Retinal pigment epithelial cell (primary cell): ENCODE measurements at regions not wholly inside any gene's neighbourhood (a gene's known extent, or its start where the extent isn't known, plus 50 kb on each side); places are given as distances from the start of the nearest gene placed in this dataset.

Experiments used
- DNase-seq: peaks from one replicate; pipeline ENCODE4 v3.0.0-alpha.2; 2010; ENCODE audit warnings: low read depth
- H3K4me3 ChIP-seq: 2 replicates; pipeline ENCODE4 v1.5.1; 2011; ENCODE audit warnings: mild to moderate bottlenecking, low read length, control low read depth, moderate library complexity
- CTCF ChIP-seq: conservative IDR thresholded peaks from 2 replicates; pipeline ENCODE4 v1.5.1; 2011; ENCODE audit warnings: low read depth, low read length, control low read depth, inconsistent platforms

DNA sequence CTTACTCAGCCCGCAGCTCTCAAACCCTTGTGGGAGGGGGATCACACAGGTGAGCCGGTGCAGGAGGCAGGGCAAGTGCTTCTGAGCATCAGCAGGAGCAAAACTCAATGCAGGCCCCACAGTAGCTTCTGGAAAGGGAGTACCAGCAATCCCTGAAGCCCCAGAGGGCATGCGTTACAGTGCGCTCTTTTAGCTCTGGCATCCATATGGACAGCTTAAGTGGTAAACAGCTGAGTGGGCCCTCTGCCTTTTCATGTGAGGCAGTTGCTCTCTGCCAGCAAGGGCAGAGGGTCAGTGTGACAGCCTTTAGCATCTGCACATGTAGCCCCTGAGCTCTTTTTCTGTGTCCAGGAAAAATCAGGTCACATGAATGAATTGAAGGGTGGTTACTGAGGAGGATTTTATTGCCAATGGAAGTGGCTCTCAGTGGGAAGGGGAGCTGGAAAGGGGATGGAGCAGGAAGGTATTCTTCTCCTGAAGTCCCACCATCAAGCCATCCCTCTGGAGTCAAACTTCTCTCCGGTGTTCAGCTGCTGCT, 464.3 kb upstream of the THRB start:
- no peak for TF ChIP-seq CTCF
- H3K4me3 ChIP-seq, result no peak overlapping the region
- DNase-seq, result no peak

DNA sequence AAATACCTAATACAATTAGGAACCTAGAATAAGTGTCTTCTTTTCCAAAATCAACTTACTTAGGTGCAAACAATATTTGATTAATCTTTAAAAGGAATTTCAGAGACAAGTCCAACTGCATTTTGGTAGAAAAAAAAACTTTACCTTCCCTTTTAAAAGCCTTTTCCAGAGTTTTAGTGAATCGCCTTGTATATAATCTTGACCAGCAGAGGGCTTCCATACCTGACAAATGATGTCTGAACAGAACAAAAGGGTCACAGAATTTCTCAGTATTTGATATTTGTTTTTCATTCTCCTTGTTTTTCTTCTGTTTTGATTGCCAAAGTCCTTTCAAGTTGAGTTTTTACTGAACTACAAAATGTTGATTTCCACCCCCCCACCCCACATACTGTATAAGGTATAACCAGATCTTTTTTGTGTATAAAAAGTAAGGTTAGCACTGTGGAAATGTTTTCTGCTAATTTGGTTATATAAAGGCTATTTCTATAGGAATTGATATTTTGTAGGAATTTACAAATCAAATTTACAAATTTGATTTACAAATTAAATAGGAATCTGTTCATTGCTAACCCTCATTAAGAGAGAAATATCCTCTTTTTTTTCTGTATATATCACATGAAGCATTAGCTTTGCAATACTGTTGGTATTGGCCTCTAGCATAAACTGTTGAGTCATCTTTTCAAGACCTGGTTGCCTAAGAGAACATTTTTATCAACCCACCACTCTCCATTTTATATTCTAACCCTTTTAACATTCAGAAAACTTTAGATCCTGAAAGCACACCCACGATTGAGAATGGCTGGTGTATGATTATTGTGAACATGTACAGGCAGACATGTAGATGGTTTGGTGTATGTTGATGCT, 464.1 kb upstream of the RARB start:
- DNase-seq, result peak; percentile 12
- no peak overlapping the region for H3K4me3 ChIP-seq
- peak; percentile 69 for TF ChIP-seq CTCF

GRCh38 chr3:24965706-24966385, 462.2 kb upstream of the RARB start:
- H3K4me3 ChIP-seq, result no peak overlapping the region
- no peak for TF ChIP-seq CTCF
- DNase-seq, result peak; percentile 34

- DNase-seq, result no peak
- no peak for TF ChIP-seq CTCF
Measured at GRCh38 chr3:24968036-24968435, 460.0 kb upstream of the RARB start.

DNA sequence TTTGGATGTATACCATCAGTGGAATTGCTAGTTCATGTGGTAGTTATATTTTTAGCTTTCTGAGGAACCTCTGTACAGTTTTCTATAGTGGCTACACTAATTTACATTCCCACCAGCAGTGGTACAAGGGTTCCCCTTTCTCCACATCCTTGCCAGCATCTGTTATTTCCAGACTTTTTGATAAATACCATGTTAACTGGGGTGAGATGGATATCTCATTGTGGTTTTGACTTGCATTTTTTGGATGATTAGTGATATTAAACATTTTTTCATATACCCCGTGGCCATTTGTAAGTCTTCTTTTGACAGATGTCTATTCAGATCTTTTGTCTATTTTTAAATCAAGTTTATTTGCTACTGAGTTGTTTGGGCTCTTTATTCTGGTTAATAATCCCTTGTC, 455.6 kb upstream of the RARB start:
- no peak overlapping the region for H3K4me3 ChIP-seq
- TF ChIP-seq CTCF, result no peak
- DNase-seq, result no peak

More at GRCh38 chr3:24968036-24968435, 460.0 kb upstream of the RARB start:
- no peak overlapping the region for H3K4me3 ChIP-seq

GRCh38 chr3:24981309-24981708, 446.8 kb upstream of the RARB start:
- TF ChIP-seq CTCF, result no peak
- no peak for DNase-seq

More at GRCh38 chr3:24981309-24981708, 446.8 kb upstream of the RARB start:
- no peak overlapping the region for H3K4me3 ChIP-seq
